ENCODE measurements at regions not wholly inside any gene's neighbourhood (a gene's known extent, or its start where the extent isn't known, plus 50 kb on each side); places are given as distances from the start of the nearest gene placed in this dataset.

DNA sequence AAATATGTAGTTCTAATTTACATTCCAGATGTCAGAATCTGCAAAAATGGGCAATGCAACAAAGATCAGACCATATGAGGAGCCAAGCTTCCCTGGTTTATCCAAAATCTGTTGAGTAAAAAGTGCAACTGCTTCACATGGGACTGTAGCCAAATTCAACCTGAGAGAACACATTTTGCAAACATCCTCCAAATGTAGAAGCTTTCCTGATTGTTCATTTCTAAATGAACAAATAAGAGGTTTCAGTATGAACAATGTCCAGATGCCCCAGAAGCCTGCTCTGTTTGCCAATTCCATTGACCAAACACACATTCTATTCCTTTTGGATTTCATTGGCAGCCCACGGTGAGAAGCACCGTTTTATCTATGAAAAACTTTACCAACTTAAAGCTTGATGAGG is 117.9 kb upstream of the OSR1 start:
- TF ChIP-seq, protein P1, sequence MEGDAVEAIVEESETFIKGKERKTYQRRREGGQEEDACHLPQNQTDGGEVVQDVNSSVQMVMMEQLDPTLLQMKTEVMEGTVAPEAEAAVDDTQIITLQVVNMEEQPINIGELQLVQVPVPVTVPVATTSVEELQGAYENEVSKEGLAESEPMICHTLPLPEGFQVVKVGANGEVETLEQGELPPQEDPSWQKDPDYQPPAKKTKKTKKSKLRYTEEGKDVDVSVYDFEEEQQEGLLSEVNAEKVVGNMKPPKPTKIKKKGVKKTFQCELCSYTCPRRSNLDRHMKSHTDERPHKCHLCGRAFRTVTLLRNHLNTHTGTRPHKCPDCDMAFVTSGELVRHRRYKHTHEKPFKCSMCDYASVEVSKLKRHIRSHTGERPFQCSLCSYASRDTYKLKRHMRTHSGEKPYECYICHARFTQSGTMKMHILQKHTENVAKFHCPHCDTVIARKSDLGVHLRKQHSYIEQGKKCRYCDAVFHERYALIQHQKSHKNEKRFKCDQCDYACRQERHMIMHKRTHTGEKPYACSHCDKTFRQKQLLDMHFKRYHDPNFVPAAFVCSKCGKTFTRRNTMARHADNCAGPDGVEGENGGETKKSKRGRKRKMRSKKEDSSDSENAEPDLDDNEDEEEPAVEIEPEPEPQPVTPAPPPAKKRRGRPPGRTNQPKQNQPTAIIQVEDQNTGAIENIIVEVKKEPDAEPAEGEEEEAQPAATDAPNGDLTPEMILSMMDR (conservative IDR thresholded peaks at IDR 0.05) = no peak
- TF ChIP-seq EZH2 (IDR thresholded peaks at IDR 0.05; ENCODE audit: low read depth) = no peak
